ENCODE measurements at regions not wholly inside any gene's neighbourhood (a gene's known extent, or its start where the extent isn't known, plus 50 kb on each side); places are given as distances from the start of the nearest gene placed in this dataset.

DNA sequence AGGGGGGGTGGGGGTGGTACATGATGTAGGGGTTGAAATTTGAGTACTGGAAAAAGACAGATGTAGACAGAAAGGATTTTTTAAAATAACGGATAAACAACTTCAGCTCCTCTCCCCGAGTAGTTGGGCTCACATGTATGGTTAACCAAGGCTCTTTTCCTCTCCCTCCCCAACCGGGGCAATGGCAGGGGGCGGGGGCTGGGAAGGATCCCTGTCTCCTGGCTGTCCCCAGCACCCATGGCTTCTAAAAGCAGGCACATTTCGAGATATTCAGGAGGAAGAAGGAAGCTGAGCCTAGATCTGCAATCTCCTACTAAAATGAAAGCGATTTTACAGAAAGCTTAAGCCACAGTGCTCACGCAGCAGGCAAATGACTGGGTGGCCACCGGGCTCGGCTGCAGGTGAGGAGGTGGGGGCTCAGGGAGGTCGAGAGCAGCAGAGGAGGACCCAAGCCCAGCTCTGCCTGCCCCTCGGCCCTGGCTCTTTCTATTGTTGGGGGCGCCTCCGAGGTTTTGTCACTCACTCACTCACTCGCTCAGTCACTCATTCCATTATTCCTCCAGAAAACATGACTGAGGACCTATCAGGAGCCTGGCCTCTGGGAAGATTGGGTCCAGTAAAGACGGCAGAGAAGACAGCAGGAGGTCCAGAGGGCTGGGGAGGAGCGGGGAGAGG lies 573.3 kb downstream of the PTPRU start:
- TF ChIP-seq, protein P1, sequence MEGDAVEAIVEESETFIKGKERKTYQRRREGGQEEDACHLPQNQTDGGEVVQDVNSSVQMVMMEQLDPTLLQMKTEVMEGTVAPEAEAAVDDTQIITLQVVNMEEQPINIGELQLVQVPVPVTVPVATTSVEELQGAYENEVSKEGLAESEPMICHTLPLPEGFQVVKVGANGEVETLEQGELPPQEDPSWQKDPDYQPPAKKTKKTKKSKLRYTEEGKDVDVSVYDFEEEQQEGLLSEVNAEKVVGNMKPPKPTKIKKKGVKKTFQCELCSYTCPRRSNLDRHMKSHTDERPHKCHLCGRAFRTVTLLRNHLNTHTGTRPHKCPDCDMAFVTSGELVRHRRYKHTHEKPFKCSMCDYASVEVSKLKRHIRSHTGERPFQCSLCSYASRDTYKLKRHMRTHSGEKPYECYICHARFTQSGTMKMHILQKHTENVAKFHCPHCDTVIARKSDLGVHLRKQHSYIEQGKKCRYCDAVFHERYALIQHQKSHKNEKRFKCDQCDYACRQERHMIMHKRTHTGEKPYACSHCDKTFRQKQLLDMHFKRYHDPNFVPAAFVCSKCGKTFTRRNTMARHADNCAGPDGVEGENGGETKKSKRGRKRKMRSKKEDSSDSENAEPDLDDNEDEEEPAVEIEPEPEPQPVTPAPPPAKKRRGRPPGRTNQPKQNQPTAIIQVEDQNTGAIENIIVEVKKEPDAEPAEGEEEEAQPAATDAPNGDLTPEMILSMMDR (IDR thresholded peaks at IDR 0.05 in 8 of 11, conservative IDR thresholded peaks at IDR 0.05 in 3 of 11), result no peak
- TF ChIP-seq POLR2A (IDR thresholded peaks at IDR 0.05), result no peak

Data from spleen (tissue), 7 donors.